Neural cell (in vitro differentiated cells): ENCODE measurements at regions not wholly inside any gene's neighbourhood (a gene's known extent, or its start where the extent isn't known, plus 50 kb on each side); places are given as distances from the start of the nearest gene placed in this dataset.

Experiments used
- H2AFZ ChIP-seq: fragments of 200-600, 300-800 bp; sonication (generic), shearing (Covaris generic); 2 replicates; pipeline ENCODE4 v1.6.0; 2014; ENCODE audit warnings: low read depth, mild to moderate bottlenecking, antibody characterized with exemption, low read length, moderate library complexity
- H3F3A ChIP-seq: fragments of 200-600 bp; shearing (Covaris generic); 2 replicates; pipeline ENCODE4 v1.6.1; 2016; ENCODE audit warnings: mild to moderate bottlenecking, moderate library complexity, mixed read lengths, antibody characterized with exemption, low read length; ENCODE audit not compliant: insufficient read depth, poor library complexity, severe bottlenecking
- H3K27ac ChIP-seq: fragments of 200-600, 300-800 bp; sonication (generic), shearing (Covaris generic); 2 replicates; pipeline ENCODE4 v1.5.1; 2014; ENCODE audit warnings: mild to moderate bottlenecking, low read length, moderate library complexity
- H3K27me3 ChIP-seq: fragments of 300-800, 200-600 bp; sonication (generic), shearing (Covaris generic); 2 replicates; pipeline ENCODE4 v1.6.0; 2014; ENCODE audit warnings: mild to moderate bottlenecking, low read depth, low read length, moderate library complexity; ENCODE audit not compliant: insufficient read depth
- H3K36me3 ChIP-seq: fragments of 300-800, 200-600 bp; sonication (generic), shearing (Covaris generic); 2 replicates; pipeline ENCODE4 v1.5.1; 2014; ENCODE audit warnings: mild to moderate bottlenecking, antibody characterized with exemption, low read length, moderate library complexity; ENCODE audit not compliant: insufficient read depth
- H3K4me2 ChIP-seq: fragments of 300-800, 200-600 bp; sonication (generic), shearing (Covaris generic); 2 replicates; pipeline ENCODE4 v1.6.0; 2014; ENCODE audit warnings: mild to moderate bottlenecking, low read length
- H3K4me3 ChIP-seq: fragments of 300-800, 200-600 bp; sonication (generic), shearing (Covaris generic); 2 replicates; pipeline ENCODE4 v1.5.1; 2014; ENCODE audit warnings: mild to moderate bottlenecking, low read length, moderate library complexity
- H3K79me2 ChIP-seq: fragments of 200-600 bp; shearing (Covaris generic); replicated peaks from 2 replicates; pipeline ENCODE4 v1.6.0; 2014; ENCODE audit warnings: mild to moderate bottlenecking, low read length, moderate library complexity; ENCODE audit not compliant: insufficient read depth
- H3K9ac ChIP-seq: fragments of 300-800, 200-600 bp; sonication (generic), shearing (Covaris generic); 2 replicates; pipeline ENCODE4 v1.6.1; 2016; ENCODE audit warnings: mild to moderate bottlenecking, low read length, mixed read lengths
- H3K9me2 ChIP-seq: fragments of 200-600 bp; shearing (Covaris generic); 2 replicates; pipeline ENCODE4 v1.6.1; 2016; ENCODE audit warnings: mild to moderate bottlenecking, low read length, mixed read lengths; ENCODE audit not compliant: insufficient read depth
- H3K9me3 ChIP-seq: fragments of 200-600, 300-800 bp; sonication (generic), shearing (Covaris generic); 2 replicates; pipeline ENCODE4 v1.6.1; 2016; ENCODE audit warnings: mild to moderate bottlenecking, mixed run types, low read length, moderate library complexity, mixed read lengths
- H4K20me1 ChIP-seq: fragments of 200-600 bp; shearing (Covaris generic); 2 replicates; pipeline ENCODE4 v1.6.1; 2016; ENCODE audit warnings: mild to moderate bottlenecking, mixed run types; ENCODE audit not compliant: insufficient read depth
- CTCF ChIP-seq: fragments of 450-650 bp; IDR thresholded peaks from 2 replicates; pipeline ENCODE4 v1.5.1; 2014; ENCODE audit warnings: antibody characterized with exemption, mild to moderate bottlenecking, moderate library complexity; ENCODE audit not compliant: poor library complexity, severe bottlenecking
- EP300 ChIP-seq: fragments of 450-650 bp; conservative IDR thresholded peaks from 2 replicates; pipeline ENCODE4 v1.6.1; 2014; ENCODE audit warnings: antibody characterized with exemption, mild to moderate bottlenecking, moderate library complexity; ENCODE audit not compliant: poor library complexity, severe bottlenecking
- EZH2 ChIP-seq: fragments of 200-600, 300-800 bp; shearing (Covaris generic), sonication (generic); IDR thresholded peaks from 2 replicates; pipeline ENCODE4 v1.6.1; 2014; ENCODE audit warnings: antibody characterized with exemption, low read length, borderline replicate concordance, mild to moderate bottlenecking; ENCODE audit not compliant: insufficient read depth, poor library complexity, severe bottlenecking
- MXI1 ChIP-seq: fragments of 450-650 bp; conservative IDR thresholded peaks from 2 replicates; pipeline ENCODE4 v1.6.1; 2014; ENCODE audit warnings: antibody characterized with exemption, mild to moderate bottlenecking; ENCODE audit not compliant: poor library complexity, severe bottlenecking
- POLR2AphosphoS5 ChIP-seq: IDR thresholded peaks from 2 replicates; pipeline ENCODE4 v1.6.1; 2012
- RAD21 ChIP-seq: fragments of 450-650 bp; conservative IDR thresholded peaks from 2 replicates; pipeline ENCODE4 v1.6.1; 2014; ENCODE audit warnings: antibody characterized with exemption, mild to moderate bottlenecking, moderate library complexity
- REST ChIP-seq: IDR thresholded peaks from 2 replicates; pipeline ENCODE4 v1.6.1; 2012; ENCODE audit warnings: borderline replicate concordance
- SMC3 ChIP-seq: fragments of 450-650 bp; conservative IDR thresholded peaks from 2 replicates; pipeline ENCODE4 v1.6.1; 2014; ENCODE audit warnings: antibody characterized with exemption, mild to moderate bottlenecking, moderate library complexity; ENCODE audit not compliant: poor library complexity
- TAF1 ChIP-seq: IDR thresholded peaks from 2 replicates; pipeline ENCODE4 v1.6.1; 2012; ENCODE audit warnings: low read depth

GRCh38 chr18:76678248-76678647 is 144.1 kb upstream of the ZNF236 start:
- H3K79me2 ChIP-seq, result no peaks in the 10 kb centered on the region
- no peak overlapping the region for H3K9ac ChIP-seq
- no peaks in the 10 kb centered on the region for H4K20me1 ChIP-seq
- no peaks in the 10 kb centered on the region for H3K9me3 ChIP-seq
- no peaks in the 10 kb centered on the region for H3K27me3 ChIP-seq
- H3K27ac ChIP-seq, result no peak overlapping the region
- no peak overlapping the region for H3K4me3 ChIP-seq
- H3K9me2 ChIP-seq, result no peaks in the 10 kb centered on the region
- no peak overlapping the region for H2AFZ ChIP-seq
- no peak overlapping the region for H3K4me2 ChIP-seq
- TF ChIP-seq EZH2 (no peak), CTCF (no peak), REST (no peak), RAD21 (no peak), SMC3 (no peak), POLR2AphosphoS5 (no peak), EP300 (no peak), TAF1 (no peak), MXI1 (no peak)
- no peaks in the 10 kb centered on the region for H3F3A ChIP-seq
- no peaks in the 10 kb centered on the region for H3K36me3 ChIP-seq

- H3F3A ChIP-seq, result no peaks in the 10 kb centered on the region
- H3K36me3 ChIP-seq, result no peaks in the 10 kb centered on the region
- no peaks in the 10 kb centered on the region for H3K27me3 ChIP-seq
- no peaks in the 10 kb centered on the region for H3K9me3 ChIP-seq
- no peak overlapping the region for H2AFZ ChIP-seq
- no peaks in the 10 kb centered on the region for H3K79me2 ChIP-seq
- H3K4me2 ChIP-seq, result no peak overlapping the region
- H4K20me1 ChIP-seq, result no peaks in the 10 kb centered on the region
- H3K9me2 ChIP-seq, result no peaks in the 10 kb centered on the region
- TF ChIP-seq CTCF (no peak), RAD21 (no peak), POLR2AphosphoS5 (no peak), TAF1 (no peak), EP300 (no peak), SMC3 (no peak), REST (no peak), EZH2 (no peak)
- H3K9ac ChIP-seq, result no peak overlapping the region
- H3K4me3 ChIP-seq, result no peak overlapping the region
- no peak overlapping the region for H3K27ac ChIP-seq
These were observed 147.8 kb upstream of the ZNF236 start for GRCh38 chr18:76674596-76674995.
